ENCODE measurements at regions not wholly inside any gene's neighbourhood (a gene's known extent, or its start where the extent isn't known, plus 50 kb on each side); places are given as distances from the start of the nearest gene placed in this dataset.
"Not testable (repeated sequence)": the region's sequence is repeated elsewhere in the genome, so short reads cannot be mapped to it uniquely, and the experiment has no call there.

- no peak for DNase-seq
Observed at GRCh38 chr17:70961341-70961740, 792.0 kb downstream of the KCNJ2 start.

DNA sequence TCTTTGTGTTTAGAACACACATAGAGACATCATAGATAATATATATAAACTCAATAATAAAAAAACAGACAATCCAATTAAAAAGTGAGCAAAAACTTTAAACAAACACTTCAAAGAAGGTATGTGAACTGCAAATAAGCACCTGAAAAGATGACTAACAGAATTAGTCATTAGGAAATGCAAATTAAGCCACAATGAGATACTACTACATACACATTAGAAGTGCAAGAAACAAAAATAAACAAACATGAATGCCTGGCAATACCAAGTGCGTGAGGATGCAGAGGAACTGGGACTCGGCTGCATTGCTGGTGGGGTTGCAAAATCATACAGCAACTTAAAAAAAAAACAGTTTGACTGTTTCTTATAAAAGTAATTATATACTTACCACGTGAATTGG is 799.0 kb downstream of the KCNJ2 start:
- no peak for DNase-seq

DNA sequence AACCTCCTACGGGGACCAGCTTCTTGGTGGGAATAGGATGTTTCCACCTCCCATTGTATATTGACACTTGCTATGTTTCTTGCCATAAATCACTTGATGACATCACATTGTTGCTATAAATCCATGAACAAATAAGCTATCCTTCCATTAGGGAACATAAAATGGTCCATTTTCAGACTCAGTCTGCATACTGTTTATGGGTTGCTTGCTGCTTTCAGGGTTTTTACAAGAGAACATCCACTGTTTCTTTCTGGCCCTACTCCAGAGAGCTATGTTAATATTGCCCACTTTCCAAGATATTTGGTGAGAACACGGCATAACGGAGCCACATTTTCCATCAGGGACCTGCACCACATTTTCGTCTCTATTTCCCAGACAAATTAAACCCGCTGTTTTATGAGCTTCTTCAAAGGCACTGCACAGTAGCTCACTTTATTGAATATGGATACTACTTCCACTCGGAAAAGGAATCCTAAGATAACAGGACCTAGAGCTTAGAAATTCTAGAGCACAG is 800.2 kb downstream of the KCNJ2 start:
- DNase-seq = no peak

- peak; percentile 14 for DNase-seq
Observed at GRCh38 chr17:70976447-70976846, 807.1 kb downstream of the KCNJ2 start.

DNA sequence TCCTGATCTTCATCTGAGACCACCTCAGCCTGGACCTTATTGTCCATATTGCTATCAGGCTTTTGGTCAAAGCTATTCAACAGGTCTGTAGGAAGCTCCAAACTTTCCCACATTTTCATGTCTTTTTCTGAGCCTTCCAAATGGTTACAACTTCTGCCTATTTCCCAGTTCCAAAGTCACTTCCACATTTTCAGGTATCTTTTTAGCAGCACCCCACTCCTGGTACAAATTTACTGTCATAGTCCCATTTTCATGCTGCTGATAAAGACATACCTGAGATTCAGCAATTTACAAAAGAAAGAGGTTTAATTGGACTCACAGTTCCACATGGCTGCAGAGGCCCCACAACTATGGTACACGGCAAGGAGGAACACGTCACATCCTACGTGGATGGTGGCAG is 815.5 kb downstream of the KCNJ2 start:
- DNase-seq = no peak

GRCh38 chr17:70987867-70988340 is 818.6 kb downstream of the KCNJ2 start:
- no peak for DNase-seq

DNA sequence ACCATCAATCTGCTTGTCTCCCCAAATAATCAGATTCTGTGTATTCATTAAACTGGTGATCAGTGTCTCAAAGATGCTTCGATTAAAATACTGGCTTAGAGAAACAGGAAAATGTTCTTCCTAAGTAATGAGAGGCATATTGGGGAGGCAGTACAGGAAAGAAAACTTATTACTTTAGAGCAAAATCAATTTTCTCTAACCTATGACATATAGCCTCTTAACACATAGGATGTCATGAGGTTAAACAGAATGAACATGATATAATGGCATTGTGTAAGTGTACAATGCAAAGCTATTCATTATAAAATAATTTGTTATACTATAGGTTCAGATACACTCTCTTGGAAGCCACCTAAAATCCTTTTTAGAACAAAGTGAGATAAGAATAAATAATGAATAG is 819.3 kb downstream of the KCNJ2 start:
- DNase-seq = no peak

DNA sequence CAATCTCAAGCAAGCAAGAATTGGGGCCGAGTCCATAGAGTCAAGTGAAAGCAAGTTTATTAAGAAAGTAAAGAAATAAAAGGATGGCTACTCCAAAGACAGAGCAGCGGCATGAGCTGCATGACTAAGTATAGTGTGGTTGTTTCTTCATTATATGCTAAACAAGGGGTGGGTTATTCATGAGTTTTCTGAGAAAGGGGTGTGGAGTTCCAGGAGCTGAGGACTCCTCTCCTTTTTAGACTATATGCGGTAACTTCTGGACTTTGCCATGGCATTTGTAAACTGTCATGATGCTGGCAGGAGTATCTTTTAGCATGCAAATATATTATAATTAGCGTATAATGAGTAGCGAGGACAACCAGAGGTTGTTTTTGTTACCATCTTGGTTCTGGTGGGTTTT is 819.9 kb downstream of the KCNJ2 start:
- DNase-seq = no peak

- DNase-seq = no peak
Observed at GRCh38 chr17:70994194-70994593, 824.9 kb downstream of the KCNJ2 start.

DNA sequence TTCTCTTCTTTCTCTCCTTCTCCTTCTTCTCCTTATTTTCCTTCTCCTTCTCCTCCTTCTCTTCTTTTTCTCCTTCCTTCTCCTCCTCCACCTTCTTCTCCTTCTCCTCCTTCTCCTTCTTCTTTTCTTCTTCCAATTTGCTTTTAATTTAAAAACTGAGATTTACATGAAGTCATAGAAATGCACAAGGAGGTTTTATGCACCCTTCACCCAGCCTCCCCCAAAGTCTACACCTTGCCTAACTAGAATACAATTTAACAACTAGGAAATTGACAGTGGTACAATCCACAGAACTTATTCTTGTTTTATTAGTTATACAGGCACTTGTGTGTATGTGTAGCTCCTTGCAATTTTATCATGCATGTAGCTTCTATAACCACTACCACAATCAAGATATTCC is 826.7 kb downstream of the KCNJ2 start:
- no peak for DNase-seq

- DNase-seq = no peak
Observed at GRCh38 chr17:71003736-71004135, 834.4 kb downstream of the KCNJ2 start.

GRCh38 chr17:71004413-71004812 is 835.1 kb downstream of the KCNJ2 start:
- DNase-seq = no peak

DNA sequence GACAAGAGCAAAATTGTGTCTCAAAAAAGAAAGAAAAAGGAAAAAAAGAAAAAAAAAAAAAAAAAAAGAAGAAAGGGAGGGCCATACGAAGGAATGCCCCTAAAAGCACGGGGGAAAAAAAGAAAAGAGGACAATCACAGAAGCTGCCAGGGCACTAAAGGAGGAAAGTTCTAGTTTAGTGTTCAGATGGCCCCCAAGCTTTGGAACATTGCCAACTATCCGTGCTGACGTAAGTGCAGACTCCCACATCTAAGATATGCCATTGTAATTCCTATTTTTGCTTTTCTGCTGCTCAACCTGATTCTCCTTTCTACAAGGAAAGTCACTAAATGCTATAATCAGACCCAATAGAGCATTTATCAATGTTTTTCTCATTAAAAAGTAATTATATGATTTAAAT is 842.1 kb downstream of the KCNJ2 start:
- DNase-seq = no peak

DNA sequence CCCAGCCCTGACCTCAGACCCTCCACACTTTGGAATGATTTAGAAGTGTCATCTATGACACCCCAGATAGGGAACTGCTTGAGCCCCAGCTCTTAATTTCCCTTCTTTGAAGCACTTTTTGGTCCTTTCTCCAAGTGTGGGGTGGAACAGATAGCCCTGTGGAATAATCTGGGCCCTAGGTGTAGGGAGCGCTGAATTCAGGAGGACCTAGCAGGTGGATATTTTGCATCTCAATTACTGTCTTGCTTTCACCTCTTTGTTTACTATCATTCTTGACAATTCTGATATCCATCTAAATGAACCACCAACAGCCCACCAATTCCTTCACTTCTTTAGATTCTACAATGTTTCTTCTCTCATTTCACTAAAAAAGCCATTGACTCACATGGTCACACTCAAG is 850.4 kb downstream of the KCNJ2 start:
- no peak for DNase-seq

DNA sequence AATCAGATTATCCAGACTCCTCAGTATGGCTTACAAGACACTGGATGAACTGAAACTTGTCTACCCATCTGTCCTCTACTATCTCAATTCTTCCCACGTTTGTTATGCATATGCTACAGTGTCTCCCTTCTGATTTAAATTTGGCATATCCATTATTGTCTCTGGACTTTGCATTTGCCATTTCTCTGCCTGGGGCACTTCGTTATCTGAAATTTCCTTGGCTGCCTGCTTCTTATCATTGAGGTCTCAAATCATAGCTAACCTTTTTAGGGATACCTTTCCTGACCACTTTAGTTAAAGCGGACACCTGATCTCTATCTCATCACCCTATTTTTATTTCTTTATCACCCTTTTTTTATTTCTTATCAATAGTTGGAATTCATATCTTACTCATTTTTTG is 853.4 kb downstream of the KCNJ2 start:
- no peak for DNase-seq

DNA sequence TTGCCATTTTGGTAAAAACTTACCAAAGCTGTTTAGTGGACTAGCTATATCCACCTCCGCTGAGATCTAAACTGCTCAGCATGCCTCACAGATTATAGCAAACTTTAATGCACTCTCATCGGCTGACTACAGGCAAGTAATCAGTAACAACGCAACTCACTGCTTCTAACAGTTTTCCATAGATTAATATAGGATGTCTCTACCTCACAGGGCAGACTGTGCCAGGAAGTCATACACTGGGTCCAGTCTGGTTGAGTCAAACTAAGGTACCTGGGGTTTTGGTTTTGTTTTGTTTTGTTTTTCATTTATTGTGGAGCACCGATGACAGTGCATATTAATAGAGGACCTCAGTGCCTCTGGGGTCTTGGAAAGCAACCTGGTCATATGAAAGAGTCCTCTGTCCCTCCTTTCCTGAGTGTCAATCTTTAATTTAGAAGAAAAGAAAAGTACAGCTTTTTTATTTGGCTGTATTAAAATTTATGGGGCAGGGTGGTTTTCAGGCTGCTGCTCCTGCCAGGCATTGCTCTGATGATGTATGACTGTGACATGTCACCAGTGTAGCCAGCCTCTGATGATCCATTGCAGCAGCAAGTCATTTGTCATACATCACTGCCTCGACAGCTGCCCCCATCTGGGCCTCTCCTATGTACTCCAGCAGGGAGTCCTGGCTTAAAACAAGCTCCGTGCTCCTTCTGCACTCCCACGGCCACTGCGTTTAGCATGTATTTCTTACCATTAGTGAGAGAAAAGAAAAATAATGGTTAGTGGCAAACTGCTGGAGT is 854.1 kb downstream of the KCNJ2 start:
- peak; percentile 41 for DNase-seq

DNA sequence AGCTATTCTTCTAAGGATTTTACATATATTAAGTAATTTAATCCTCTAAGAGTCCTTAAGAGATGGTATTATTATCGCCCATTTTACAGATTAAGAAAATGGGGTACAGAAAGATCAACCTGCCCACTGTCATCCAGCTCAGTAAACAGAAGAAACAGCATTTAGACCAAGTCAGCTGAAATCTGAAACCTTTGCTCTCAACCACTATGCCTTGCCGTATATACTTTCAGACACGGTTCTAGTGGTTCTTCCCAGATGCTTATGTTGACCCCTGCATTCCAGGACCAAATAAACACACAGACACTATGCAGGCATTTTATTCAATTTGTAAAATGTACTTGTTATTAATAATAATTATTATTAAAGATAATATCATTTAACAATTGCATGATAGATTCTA is 854.8 kb downstream of the KCNJ2 start:
- DNase-seq = no peak

GRCh38 chr17:71024969-71025368 is 855.6 kb downstream of the KCNJ2 start:
- no peak for DNase-seq

DNA sequence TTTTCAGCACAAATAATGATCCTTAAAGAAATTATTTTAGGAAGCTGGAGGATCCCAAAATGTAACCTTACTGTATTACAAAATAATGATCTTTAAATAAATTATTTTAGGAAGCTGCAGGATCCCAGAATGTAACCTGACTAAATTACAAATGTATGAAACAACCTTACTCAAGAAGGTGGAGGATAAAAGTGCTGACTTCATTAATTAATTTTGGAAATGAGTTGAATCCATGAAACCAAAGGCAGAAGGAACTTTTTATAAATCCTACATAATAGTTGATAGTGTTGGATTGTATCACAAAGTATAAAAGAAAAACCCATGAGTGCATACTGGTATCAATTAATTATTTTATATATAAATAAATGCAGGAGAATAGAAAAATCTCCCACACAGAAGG is 859.9 kb downstream of the KCNJ2 start:
- DNase-seq = no peak

- DNase-seq = not testable (repeated sequence)
Observed at GRCh38 chr17:71031286-71031685, 862.0 kb downstream of the KCNJ2 start.

DNA sequence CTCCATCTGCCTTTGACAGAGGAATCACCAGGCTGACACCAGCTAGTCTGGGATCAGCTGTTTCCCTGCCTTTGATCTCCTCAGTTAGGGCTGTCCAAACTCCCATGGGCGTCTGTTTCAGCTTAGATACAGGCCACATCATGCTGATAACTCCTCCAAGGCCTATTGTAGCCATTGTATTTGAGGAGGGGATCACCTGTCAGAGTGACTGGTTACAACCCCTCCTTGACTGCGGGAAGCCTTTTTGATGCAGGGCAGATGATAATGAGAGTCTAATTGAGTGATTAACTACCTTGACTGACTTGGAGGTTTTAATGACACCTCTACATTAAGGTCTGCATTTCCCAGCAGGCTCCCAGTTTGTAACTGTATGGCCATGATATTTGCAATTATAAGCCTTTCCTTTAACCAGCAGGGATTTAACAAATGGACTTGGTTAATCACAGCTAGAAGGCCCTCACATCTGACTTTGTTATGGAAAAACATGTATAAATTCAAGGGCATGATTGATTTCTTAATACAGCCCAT is 863.5 kb downstream of the KCNJ2 start:
- DNase-seq = peak; percentile 59

- DNase-seq = peak; percentile 66
Observed at GRCh38 chr17:71033336-71033735, 864.0 kb downstream of the KCNJ2 start.

DNA sequence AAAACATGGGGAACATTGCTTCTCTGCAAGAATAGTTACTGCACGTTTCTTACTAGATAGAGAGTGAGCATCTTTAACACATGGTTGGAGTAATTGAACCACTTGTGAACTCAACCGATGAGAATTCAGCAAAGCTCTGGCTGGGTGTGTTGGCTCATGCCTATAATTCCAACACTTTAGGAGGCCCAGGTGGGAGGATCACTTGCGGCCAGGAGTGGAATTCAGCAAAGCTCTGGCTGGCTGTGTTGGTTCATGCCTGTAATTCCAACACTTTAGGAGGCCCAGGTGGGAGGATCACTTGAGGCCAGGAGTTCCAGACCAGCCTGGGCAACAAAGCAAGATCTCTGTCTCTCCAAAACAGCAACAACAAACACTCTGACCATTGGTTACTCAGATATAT is 865.9 kb downstream of the KCNJ2 start:
- DNase-seq = no peak

GRCh38 chr17:71037386-71037785 is 868.1 kb downstream of the KCNJ2 start:
- no peak for DNase-seq

DNA sequence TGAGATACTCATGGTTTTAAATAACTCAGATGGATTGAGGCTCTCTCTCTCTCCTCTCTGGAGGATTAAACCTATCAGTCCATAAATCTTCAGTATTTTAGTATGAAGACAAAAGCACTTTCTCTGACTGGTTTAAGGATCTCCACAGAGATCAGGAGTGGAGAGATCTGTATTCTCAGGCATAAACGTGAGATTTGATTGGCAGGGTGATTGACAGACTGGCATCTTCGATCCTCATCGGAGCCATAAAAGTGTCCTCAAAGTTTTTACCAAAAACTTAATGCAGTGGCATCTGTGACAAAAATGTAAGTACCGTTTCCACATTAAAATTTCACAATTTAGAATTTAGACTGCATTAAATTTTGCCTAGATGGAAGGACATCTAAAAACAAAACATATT is 870.1 kb downstream of the KCNJ2 start:
- no peak for DNase-seq

Data from DMS153 (cell line).